MM.1S (cell line): ENCODE measurements at regions not wholly inside any gene's neighbourhood (a gene's known extent, or its start where the extent isn't known, plus 50 kb on each side); places are given as distances from the start of the nearest gene placed in this dataset.
"Not testable (repeated sequence)": the region's sequence is repeated elsewhere in the genome, so short reads cannot be mapped to it uniquely, and the experiment has no call there.

Experiments used
- DNase-seq: peaks from one replicate; pipeline ENCODE4 v3.0.0-alpha.2; 2015
- H2AFZ ChIP-seq: fragments of 300-600 bp; sonication (generic); 2 replicates; pipeline ENCODE4 v1.6.0; 2016; ENCODE audit warnings: antibody characterized with exemption, low read length
- H3F3A ChIP-seq: fragments of 300-600 bp; sonication (generic); 2 replicates; pipeline ENCODE4 v1.6.1; 2016; ENCODE audit warnings: mild to moderate bottlenecking, antibody characterized with exemption, low read length, moderate library complexity, mixed read lengths; ENCODE audit not compliant: insufficient read depth
- H3K27ac ChIP-seq: fragments of 300-600 bp; sonication (generic); 2 replicates; pipeline ENCODE4 v1.5.1; 2016; ENCODE audit warnings: mild to moderate bottlenecking, low read length
- H3K27me3 ChIP-seq: fragments of 300-600 bp; sonication (generic); replicated peaks from 2 replicates; pipeline ENCODE4 v1.6.0; 2016; ENCODE audit warnings: low read length; ENCODE audit not compliant: insufficient read depth
- H3K36me3 ChIP-seq: fragments of 300-600 bp; sonication (generic); replicated peaks from 2 replicates; pipeline ENCODE4 v1.6.1; 2016; ENCODE audit warnings: mild to moderate bottlenecking, low read length, mixed read lengths; ENCODE audit not compliant: insufficient read depth
- H3K4me1 ChIP-seq: fragments of 300-600 bp; sonication (generic); 2 replicates; pipeline ENCODE4 v1.6.1; 2016; ENCODE audit warnings: low read length, mixed read lengths
- H3K4me2 ChIP-seq: fragments of 300-600 bp; sonication (generic); 2 replicates; pipeline ENCODE4 v1.6.0; 2016; ENCODE audit warnings: low read depth, low read length
- H3K4me3 ChIP-seq: fragments of 300-600 bp; sonication (generic); 2 replicates; pipeline ENCODE4 v1.5.1; 2016; ENCODE audit warnings: low read length, mixed read lengths
- H3K79me2 ChIP-seq: fragments of 300-600 bp; sonication (generic); 2 replicates; pipeline ENCODE4 v1.6.1; 2016; ENCODE audit warnings: mixed run types, low read length, mixed read lengths
- H3K9ac ChIP-seq: fragments of 300-600 bp; sonication (generic); 2 replicates; pipeline ENCODE4 v1.6.1; 2016; ENCODE audit warnings: low read length, mixed read lengths
- H3K9me2 ChIP-seq: fragments of 300-600 bp; sonication (generic); replicated peaks from 2 replicates; pipeline ENCODE4 v1.6.1; 2016; ENCODE audit warnings: mild to moderate bottlenecking, low read length, mixed read lengths; ENCODE audit not compliant: insufficient read depth
- H3K9me3 ChIP-seq: fragments of 300-600 bp; sonication (generic); replicated peaks from 2 replicates; pipeline ENCODE4 v1.6.1; 2016; ENCODE audit warnings: mild to moderate bottlenecking, low read length, mixed read lengths; ENCODE audit not compliant: insufficient read depth
- H4K20me1 ChIP-seq: fragments of 300-600 bp; sonication (generic); 2 replicates; pipeline ENCODE4 v1.6.1; 2016; ENCODE audit warnings: mild to moderate bottlenecking, low read length, moderate library complexity, mixed read lengths; ENCODE audit not compliant: insufficient read depth
- CTCF ChIP-seq: fragments of 300-600 bp; sonication (generic); IDR thresholded peaks from 2 replicates; pipeline ENCODE4 v1.5.1; 2016; ENCODE audit warnings: antibody characterized with exemption, low read length, mixed read lengths
- EZH2 ChIP-seq: fragments of 300-600 bp; sonication (generic); optimal IDR thresholded peaks from 2 replicates; pipeline ENCODE3; 2017; ENCODE audit warnings: low read depth, mild to moderate bottlenecking, antibody characterized with exemption, low read length, mixed read lengths
- EZH2phosphoT487 ChIP-seq: fragments of 300-600 bp; sonication (generic); IDR thresholded peaks from 2 replicates; pipeline ENCODE4 v1.6.1; 2018; ENCODE audit warnings: antibody characterized with exemption, low read length

GRCh38 chr2:36097022-36097421 lies 258.6 kb upstream of the CRIM1 start:
- TF ChIP-seq CTCF = no peak
- Histone ChIP-seq H3K4me3 (no peak overlapping the region), H3K36me3 (no peaks in the 10 kb centered on the region)

GRCh38 chr2:36091844-36092741 lies 263.5 kb upstream of the CRIM1 start:
- not testable (repeated sequence) for H3K27ac ChIP-seq, H3K9me2 ChIP-seq, H2AFZ ChIP-seq, H3K4me3 ChIP-seq, H3K4me2 ChIP-seq, H3K9me3 ChIP-seq, H3K27me3 ChIP-seq, H3K79me2 ChIP-seq, H4K20me1 ChIP-seq, H3K36me3 ChIP-seq, DNase-seq, H3K9ac ChIP-seq, H3F3A ChIP-seq, H3K4me1 ChIP-seq

More at GRCh38 chr2:36097022-36097421, 258.6 kb upstream of the CRIM1 start:
- Histone ChIP-seq H3K4me1 (no peaks in the 10 kb centered on the region), H3K9ac (no peak overlapping the region), H4K20me1 (no peaks in the 10 kb centered on the region), H3K9me2 (no peaks in the 10 kb centered on the region), H3F3A (no peaks in the 10 kb centered on the region), H3K4me2 (no peak overlapping the region), H3K79me2 (no peaks in the 10 kb centered on the region), H3K27ac (no peak overlapping the region), H2AFZ (no peak overlapping the region), H3K9me3 (no peaks in the 10 kb centered on the region), H3K27me3 (no peaks in the 10 kb centered on the region)
- no peak for DNase-seq

GRCh38 chr2:36088716-36089328 lies 266.8 kb upstream of the CRIM1 start:
- Histone ChIP-seq H3K9me2 (no peaks in the 10 kb centered on the region), H3K4me1 (no peaks in the 10 kb centered on the region), H3F3A (no peaks in the 10 kb centered on the region), H3K27ac (no peak overlapping the region), H3K4me2 (no peak overlapping the region), H3K4me3 (no peak overlapping the region), H4K20me1 (no peaks in the 10 kb centered on the region), H2AFZ (no peak overlapping the region), H3K9ac (no peak overlapping the region), H3K27me3 (no peaks in the 10 kb centered on the region), H3K36me3 (no peaks in the 10 kb centered on the region), H3K9me3 (no peaks in the 10 kb centered on the region), H3K79me2 (no peaks in the 10 kb centered on the region)
- TF ChIP-seq EZH2 = no peak
- no peak for TF ChIP-seq CTCF
- TF ChIP-seq EZH2phosphoT487 = no peak
- no peak for DNase-seq

GRCh38 chr2:36087344-36087743 lies 268.2 kb upstream of the CRIM1 start:
- no peaks in the 10 kb centered on the region for H3K27me3 ChIP-seq
- no peaks in the 10 kb centered on the region for H3F3A ChIP-seq
- DNase-seq = no peak
- no peaks in the 10 kb centered on the region for H4K20me1 ChIP-seq
- no peaks in the 10 kb centered on the region for H3K79me2 ChIP-seq
- H3K27ac ChIP-seq = no peak overlapping the region
- no peak overlapping the region for H3K9ac ChIP-seq
- no peaks in the 10 kb centered on the region for H3K9me2 ChIP-seq
- H3K4me3 ChIP-seq = no peak overlapping the region
- no peak overlapping the region for H2AFZ ChIP-seq
- no peaks in the 10 kb centered on the region for H3K36me3 ChIP-seq
- H3K9me3 ChIP-seq = no peaks in the 10 kb centered on the region
- H3K4me1 ChIP-seq = no peaks in the 10 kb centered on the region
- TF ChIP-seq CTCF (no peak), EZH2 (no peak)
- no peak overlapping the region for H3K4me2 ChIP-seq
